ENCODE measurements at regions not wholly inside any gene's neighbourhood (a gene's known extent, or its start where the extent isn't known, plus 50 kb on each side); places are given as distances from the start of the nearest gene placed in this dataset.

DNA sequence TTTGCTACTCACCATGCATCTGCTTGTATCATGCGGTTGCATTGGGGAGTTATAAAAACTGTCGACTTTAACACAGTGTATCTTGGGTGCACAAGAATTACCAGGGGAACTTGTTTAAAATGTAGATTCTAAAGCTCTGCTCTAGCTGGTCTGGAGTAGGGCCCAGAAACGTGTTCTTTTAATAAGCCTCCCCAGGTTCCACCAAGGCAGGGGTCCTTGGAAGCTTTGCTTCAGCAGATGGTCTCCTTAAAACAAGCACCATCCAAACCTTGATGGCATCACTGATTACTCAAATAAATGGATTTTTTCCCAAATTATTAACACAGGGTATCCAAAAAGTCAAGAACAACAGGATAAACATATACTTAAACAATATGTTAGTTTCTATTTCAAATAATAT, 120.2 kb upstream of the NDP start:
- TF ChIP-seq, protein P1, sequence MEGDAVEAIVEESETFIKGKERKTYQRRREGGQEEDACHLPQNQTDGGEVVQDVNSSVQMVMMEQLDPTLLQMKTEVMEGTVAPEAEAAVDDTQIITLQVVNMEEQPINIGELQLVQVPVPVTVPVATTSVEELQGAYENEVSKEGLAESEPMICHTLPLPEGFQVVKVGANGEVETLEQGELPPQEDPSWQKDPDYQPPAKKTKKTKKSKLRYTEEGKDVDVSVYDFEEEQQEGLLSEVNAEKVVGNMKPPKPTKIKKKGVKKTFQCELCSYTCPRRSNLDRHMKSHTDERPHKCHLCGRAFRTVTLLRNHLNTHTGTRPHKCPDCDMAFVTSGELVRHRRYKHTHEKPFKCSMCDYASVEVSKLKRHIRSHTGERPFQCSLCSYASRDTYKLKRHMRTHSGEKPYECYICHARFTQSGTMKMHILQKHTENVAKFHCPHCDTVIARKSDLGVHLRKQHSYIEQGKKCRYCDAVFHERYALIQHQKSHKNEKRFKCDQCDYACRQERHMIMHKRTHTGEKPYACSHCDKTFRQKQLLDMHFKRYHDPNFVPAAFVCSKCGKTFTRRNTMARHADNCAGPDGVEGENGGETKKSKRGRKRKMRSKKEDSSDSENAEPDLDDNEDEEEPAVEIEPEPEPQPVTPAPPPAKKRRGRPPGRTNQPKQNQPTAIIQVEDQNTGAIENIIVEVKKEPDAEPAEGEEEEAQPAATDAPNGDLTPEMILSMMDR (conservative IDR thresholded peaks at IDR 0.05; ENCODE audit: low read depth, low read length), result no peak
- TF ChIP-seq EZH2 (IDR thresholded peaks at IDR 0.05; ENCODE audit: low read length, unreplicated experiment), result no peak
- no peak for TF ChIP-seq EZH2phosphoT487 (IDR thresholded peaks at IDR 0.05; ENCODE audit: borderline replicate concordance, low read length)
